ENCODE measurements at regions not wholly inside any gene's neighbourhood (a gene's known extent, or its start where the extent isn't known, plus 50 kb on each side); places are given as distances from the start of the nearest gene placed in this dataset.

- no peak for TF ChIP-seq CTCF (IDR thresholded peaks at IDR 0.05)
- TF ChIP-seq POLR2AphosphoS5 (IDR thresholded peaks at IDR 0.05): no peak
- no peak for TF ChIP-seq POLR2A (IDR thresholded peaks at IDR 0.05)
Observed at GRCh38 chr3:31240874-31241273, 291.9 kb upstream of the STT3B start.

All from breast epithelium (tissue), 3 donors.